GM12873 (cell line): ENCODE measurements at regions not wholly inside any gene's neighbourhood (a gene's known extent, or its start where the extent isn't known, plus 50 kb on each side); places are given as distances from the start of the nearest gene placed in this dataset.

Experiments used
- CTCF ChIP-seq: IDR thresholded peaks from 2 replicates; pipeline ENCODE4 v1.5.1; 2012; ENCODE audit warnings: low read depth, mild to moderate bottlenecking, moderate library complexity, low read length, control low read depth; ENCODE audit not compliant: insufficient read depth; ENCODE audit errors: missing control alignments

DNA sequence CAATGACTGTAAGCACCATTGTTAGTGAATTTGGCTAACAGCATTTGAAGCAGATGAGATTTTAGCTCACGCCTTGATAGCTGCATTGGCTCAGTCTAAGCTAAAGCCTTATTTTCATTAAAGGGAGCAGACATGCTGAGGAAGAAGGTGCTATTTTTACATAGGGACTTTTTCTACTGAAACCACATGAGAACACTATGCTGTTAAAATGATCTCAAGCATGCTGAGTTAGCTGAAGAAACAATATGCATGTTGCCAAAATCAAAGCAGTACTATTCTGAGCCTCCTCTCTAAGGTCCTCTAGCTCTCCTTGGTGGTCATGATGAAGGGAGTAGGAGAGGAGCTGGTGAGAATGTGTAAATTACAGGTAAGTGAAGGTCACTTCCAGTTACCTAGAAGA lies 134.4 kb upstream of the JADE1 start:
- no peak for TF ChIP-seq CTCF

DNA sequence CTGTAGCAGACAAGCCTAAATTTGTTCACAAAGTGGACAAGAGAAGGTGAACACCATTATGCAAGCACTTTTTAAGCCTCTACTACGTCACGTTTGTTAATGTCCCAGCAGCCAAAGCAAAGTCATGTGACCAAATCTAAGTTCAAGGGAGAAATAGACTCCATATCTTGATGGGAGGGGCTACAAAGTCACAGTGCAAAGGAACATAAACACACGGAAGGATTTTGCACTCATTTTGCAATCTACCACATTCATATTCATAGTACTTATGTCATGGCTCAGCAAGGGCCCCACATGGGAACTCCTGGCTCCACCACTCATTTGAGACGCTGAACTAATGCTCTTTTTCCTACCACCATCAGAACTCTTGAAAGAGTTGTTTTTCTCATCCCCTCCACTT lies 139.0 kb upstream of the JADE1 start:
- TF ChIP-seq CTCF = no peak

GRCh38 chr4:128668566-128668965 lies 140.9 kb upstream of the JADE1 start:
- TF ChIP-seq CTCF = no peak

- TF ChIP-seq CTCF = no peak
These were observed 144.0 kb upstream of the JADE1 start for GRCh38 chr4:128665514-128665913.

- TF ChIP-seq CTCF = no peak
These were observed 146.2 kb upstream of the JADE1 start for GRCh38 chr4:128663325-128663724.

DNA sequence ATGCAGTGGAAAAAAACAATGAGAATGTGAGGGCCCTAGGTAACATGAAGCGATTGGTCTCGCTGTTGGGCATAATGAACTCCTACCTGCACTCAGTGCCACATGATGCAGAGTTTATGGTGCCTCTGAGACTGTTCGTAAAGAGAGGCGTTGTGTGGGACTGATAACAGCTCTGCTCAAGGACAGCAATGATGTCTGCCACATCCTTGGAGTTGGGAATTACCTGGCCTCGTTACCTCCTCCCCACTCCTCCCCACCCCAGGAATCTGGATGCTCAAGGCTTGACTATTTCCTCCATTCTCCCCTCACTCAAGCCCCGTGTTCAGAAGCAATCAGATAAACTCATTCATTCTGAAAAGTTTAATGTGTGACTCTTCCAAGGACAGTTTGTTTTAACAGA lies 148.0 kb upstream of the JADE1 start:
- no peak for TF ChIP-seq CTCF

GRCh38 chr4:128660361-128661215 lies 148.9 kb upstream of the JADE1 start:
- TF ChIP-seq CTCF = no peak
